DMS53 treated with DMSO at 0.1 percent for 48 hours (cell line): ENCODE measurements at regions not wholly inside any gene's neighbourhood (a gene's known extent, or its start where the extent isn't known, plus 50 kb on each side); places are given as distances from the start of the nearest gene placed in this dataset.
A peak's percentile ranks its signal among the peaks of the same experiment; 100 is the strongest.
"Not testable (repeated sequence)": the region's sequence is repeated elsewhere in the genome, so short reads cannot be mapped to it uniquely, and the experiment has no call there.

Experiments
- DNase-seq: peaks from one replicate; lab custom pipeline; 2025; ENCODE audit not compliant: unreplicated experiment; lab: John Stamatoyannopoulos, UW

GRCh38 chr12:60451457-60451856 lies 855.6 kb downstream of the SLC16A7 start:
- peak; percentile 47 for DNase-seq

DNA sequence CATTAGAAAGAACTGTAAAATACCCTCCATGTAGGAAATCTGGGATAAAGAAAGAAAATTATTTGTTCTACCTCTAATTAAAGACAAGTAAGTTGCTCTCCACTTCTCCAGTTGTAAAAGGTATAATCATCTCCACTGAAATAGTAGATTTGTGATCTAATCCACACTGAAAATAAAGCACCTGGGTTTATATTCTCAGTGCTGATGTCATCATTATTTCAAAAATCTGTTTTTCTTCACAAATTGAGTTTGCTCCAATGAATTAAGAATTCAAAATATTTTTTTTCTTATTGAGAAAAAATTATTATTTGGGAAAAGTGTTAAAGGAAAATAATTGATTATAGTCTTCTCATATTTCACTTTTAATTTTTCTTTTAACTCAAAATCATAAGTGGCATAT lies 869.2 kb downstream of the SLC16A7 start:
- no peak for DNase-seq

DNA sequence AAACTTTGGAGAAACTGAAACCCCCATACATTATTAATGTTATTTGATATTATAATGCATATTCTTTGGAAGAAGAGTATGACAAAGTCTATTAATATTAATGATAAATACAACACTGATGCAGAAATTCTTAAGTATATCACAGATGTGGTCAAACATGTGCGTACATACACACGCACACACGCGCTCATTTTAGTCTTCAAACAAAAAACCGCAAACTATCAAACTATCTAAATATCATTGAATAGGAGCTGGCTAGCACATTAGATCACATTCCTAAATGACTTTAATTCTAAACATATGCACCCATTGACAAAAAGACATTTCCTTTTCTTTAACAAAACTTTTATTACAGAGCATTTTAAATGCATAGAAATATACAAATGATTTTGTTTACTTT lies 872.7 kb downstream of the SLC16A7 start:
- DNase-seq = no peak

DNA sequence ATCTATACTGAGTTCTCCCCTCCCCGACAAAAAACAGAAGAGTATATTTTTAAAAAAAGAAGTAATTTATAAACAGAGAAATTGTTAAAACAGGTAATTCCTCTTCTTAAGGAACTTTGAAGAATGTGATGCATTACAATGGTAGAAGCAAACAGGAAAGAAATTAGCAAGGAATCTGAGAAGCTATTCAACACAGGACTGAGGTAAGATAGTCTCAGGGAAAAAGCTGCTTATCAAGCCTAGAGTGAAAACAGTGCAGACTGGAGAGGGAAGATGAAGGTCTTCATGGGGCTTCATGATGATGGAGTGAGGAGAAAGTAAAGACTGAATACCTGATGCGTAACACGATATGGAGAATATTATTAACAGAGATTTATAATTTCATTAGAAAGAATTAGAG lies 880.0 kb downstream of the SLC16A7 start:
- DNase-seq = no peak

GRCh38 chr12:60487284-60487683 lies 891.5 kb downstream of the SLC16A7 start:
- no peak for DNase-seq

DNA sequence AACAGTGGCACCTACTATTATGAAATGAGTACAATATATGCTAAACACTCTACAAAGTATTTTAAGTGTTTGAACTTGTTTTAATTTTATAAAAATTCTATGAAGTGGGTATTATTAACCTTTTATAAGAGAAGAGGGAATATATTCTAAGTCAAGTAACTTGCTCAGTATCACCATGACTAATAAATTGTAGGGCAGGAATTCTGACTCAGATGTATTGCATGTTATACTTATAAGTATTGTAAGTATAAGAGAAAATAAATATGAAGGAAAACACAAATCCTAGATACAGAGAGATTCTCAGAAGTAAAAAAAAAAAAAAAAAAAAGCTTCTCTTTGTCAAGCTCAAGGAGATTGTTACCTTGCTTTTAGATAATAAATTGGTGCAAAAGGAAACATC lies 893.2 kb downstream of the SLC16A7 start:
- no peak for DNase-seq

- peak; percentile 71 for DNase-seq
Observed at GRCh38 chr12:60494244-60494643, 898.4 kb downstream of the SLC16A7 start.

DNA sequence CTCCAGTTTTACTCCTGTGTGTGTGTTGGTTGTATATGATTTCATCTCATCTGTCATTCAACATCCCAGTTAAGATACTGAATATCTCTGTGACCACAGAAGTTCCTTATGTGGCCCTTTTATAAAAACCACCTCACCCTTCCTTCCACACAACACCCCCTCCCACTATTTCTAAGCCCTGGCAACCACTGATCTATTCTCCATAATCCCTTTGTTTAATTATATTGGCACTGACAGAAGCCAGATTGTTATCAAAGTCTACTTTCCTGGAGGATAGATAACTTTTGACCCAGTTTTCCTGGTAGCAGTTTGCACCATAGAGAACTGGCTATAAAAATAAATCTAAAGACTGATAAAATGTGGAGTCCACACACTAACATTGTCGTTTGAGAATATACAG lies 902.8 kb downstream of the SLC16A7 start:
- no peak for DNase-seq

- DNase-seq = no peak
Observed at GRCh38 chr12:60501124-60501729, 905.4 kb downstream of the SLC16A7 start.

DNA sequence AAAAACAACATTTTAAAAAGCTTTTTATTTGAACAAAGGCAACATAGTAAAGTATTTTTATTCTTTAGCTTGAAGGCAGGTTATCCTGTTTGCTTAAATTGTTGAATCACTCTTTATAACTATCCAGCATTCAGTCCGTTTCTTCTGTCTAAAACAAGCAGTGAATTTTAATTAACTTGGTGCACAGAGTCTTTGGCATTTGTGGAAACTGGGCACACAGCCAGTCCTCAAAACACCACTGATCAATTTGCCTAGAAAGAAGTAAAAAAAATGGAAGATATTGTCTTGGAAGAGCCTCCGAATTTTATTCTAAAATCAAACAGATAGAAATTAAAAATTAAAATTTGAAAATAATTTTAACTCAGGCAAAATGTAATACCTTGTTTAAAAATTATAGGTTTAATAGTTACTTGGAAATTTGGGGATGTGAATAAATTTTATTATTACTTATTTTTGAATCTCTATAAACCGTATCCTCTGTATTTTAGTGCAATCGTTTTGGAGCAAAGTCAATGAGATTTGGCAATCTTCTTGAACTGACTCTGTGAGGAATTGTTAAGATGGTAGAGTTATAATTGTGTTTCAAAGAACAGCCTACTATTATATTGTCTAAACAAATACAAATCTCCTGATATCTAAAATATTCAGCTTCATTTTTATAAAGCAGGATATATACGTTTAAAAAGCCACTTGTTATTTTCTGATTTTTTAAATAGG lies 927.0 kb downstream of the SLC16A7 start:
- no peak for DNase-seq

DNA sequence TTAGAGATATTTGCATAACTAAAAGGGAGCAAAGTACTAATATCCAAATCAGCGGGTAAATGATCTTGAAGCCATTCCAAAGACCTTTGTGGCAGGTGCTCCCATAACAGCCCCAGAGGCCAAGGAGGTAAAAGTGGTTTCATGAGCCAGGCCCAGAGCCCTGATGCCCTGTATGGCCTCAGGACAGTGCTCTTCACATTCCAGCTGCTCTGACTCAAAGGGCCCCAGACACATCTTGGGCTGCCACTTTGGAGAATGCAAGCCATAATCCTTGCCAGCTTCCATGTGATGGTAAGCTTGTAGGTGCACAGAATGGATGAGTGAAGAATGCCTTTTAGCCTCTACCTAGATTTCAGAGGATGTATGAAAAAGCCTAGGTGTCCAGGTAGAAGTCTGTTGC lies 933.4 kb downstream of the SLC16A7 start:
- no peak for DNase-seq

- DNase-seq = no peak
Observed at GRCh38 chr12:60529723-60530122, 933.9 kb downstream of the SLC16A7 start.

GRCh38 chr12:60535363-60535762 lies 939.5 kb downstream of the SLC16A7 start:
- DNase-seq = no peak

GRCh38 chr12:60539592-60539991 lies 943.8 kb downstream of the SLC16A7 start:
- no peak for DNase-seq

- DNase-seq = no peak
Observed at GRCh38 chr12:60568914-60569313, 973.1 kb downstream of the SLC16A7 start.

DNA sequence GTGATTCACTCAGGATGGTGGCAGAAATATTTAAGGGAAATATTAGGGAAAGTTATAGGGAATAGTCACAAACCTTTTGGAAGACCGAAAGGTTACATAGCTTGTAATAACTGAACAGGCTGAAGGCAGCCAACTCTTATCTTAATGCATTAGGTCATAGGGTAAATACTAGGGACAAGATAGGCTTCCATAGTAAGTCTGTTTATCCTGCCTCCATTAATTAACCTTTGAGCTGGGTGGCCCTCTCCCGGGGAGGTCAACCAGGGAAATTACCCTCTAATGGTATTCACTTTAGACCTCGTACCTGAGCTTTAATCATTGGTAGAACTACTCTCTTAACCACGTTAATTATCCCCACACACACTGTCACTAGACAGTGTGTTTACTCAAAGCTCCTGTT lies 981.8 kb downstream of the SLC16A7 start:
- DNase-seq = no peak

- DNase-seq = not testable (repeated sequence)
Observed at GRCh38 chr12:60587664-60588063, 991.8 kb downstream of the SLC16A7 start.

GRCh38 chr12:60594035-60594711 lies 998.3 kb downstream of the SLC16A7 start:
- DNase-seq = no peak

- no peak for DNase-seq
Observed at GRCh38 chr12:60602601-60603000, 1006.8 kb downstream of the SLC16A7 start.

- not testable (repeated sequence) for DNase-seq
Observed at GRCh38 chr12:60603475-60603874, 1007.6 kb downstream of the SLC16A7 start.

GRCh38 chr12:60616400-60616799 lies 1020.6 kb downstream of the SLC16A7 start:
- no peak for DNase-seq

- DNase-seq = peak; percentile 15
Observed at GRCh38 chr12:60630796-60631195, 1035.0 kb downstream of the SLC16A7 start.
